NCI-H510A treated with DMSO at 0.1 percent for 48 hours (cell line): ENCODE measurements at regions not wholly inside any gene's neighbourhood (a gene's known extent, or its start where the extent isn't known, plus 50 kb on each side); places are given as distances from the start of the nearest gene placed in this dataset.

ENCODE experiments used
- DNase-seq: peaks from one replicate; lab custom pipeline; 2025; lab: John Stamatoyannopoulos, UW

GRCh38 chr5:174288439-174288838, 242.9 kb downstream of the NSG2 start:
- no peak for DNase-seq

DNA sequence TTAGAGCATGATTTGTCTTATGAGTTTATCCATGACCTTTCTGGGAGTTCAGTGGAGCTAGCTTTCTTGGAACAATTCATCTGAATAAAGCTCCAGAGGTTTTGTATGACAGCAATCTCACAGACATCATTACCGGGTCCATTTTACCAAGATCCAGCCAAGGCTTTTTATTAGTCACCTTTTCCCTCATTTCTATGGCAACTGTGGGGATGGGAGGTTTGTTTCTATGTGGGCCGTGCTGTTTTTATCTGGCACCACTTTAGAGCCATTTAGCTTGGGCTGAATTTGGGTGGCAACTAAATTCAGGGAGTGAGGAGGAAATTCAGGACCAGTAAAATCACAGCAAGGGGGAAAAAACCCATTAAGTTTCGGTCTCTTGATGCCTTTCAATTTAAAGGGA, 245.7 kb downstream of the NSG2 start:
- DNase-seq: no peak

- DNase-seq: no peak
These were observed 246.8 kb downstream of the NSG2 start for GRCh38 chr5:174292348-174292747.

DNA sequence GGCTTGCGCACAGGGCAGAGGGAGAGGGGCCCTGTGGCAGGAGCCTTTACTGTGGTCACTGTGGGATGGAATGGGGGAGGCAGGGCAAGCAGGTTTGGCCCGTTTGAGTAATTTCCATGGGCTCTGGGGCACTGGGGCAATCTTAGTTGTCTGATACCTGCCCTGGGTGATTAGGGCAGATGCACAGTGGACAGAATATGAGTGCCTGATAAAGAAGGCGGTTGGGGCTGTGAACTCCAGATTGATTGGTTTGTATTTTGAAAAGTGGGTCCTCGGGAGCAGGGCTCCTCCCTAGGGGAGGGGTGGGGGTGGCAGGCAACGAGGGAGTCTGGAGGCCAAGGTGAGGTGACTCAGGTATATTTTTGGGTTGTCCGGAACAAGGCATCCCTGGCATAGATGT, 247.5 kb downstream of the NSG2 start:
- DNase-seq: no peak

- DNase-seq: no peak
These were observed 248.0 kb downstream of the NSG2 start for GRCh38 chr5:174293481-174293880.

DNA sequence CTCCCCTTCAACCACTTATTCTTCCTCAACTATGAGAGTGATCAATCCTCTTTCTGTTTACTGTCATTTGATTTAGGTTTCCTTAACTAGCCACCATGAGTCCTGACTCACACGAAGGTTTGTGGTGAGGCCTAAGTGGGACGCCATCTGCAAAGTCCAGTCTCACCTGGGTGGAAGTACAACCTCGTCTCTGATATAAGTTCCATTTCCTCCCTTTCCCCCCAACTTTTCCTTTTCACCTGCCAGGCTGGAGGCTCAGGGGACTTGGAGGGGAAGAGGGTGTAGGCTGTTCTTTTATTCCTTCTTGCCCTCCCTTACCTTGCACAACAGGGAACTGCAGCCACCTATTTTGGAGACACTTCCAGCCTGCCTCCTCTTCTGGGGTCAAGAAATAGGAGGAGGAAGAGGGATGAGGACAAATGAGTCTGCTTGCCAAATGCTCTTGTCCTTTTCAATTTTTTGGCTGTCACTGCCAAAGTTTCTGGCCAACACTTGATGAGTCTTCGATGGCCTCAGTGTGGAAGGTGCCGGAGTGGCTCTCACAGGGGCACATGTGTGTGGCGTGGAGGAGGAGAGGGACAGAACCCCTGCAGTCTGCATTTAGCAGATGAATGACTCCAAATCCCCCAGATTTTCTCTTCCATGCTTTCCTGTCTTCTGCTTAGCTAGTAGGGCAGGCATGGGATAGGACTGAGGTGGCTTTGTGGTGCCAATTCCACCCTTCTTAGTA, 249.6 kb downstream of the NSG2 start:
- DNase-seq: no peak

GRCh38 chr5:174295702-174296436, 250.4 kb downstream of the NSG2 start:
- no peak for DNase-seq

DNA sequence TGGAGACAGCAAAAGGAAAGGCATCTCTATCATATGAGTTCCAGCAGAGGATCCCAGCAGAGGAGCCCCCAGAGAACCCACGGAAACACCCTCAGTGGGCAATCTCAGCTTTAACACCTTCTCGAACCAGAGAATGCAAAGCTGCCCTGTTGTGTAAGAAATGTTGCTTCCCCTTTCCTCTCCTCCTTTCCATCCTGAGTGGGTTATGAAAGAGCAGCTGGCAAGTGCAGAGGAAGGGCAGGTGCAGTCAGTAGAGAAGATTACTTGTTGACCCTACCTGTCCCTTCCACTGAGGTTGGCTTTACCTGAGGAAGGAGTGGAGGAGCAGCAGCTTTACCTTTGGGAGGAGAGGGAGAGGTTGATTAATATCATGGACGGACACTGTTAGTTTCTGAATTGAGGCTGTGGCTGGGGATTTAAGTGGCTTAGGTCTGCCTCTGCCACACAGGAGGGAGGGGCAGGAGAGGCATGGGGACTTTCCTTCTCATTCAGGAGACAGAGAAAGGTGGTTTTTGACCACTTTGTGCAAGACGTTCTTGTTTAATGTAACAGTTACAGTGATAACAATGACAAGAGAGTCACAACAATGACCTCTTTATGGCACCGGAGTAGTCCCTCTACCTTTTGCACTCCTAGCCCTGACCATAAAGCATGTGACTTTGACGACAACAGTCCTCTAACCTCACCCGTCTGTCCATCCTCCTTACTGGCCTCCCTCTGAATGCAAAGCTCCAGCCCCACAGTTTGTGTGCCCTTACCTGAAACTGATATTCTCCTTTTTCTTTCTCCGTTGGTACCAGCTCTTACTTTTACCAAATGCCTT, 254.8 kb downstream of the NSG2 start:
- DNase-seq: no peak

GRCh38 chr5:174300941-174301761, 255.6 kb downstream of the NSG2 start:
- DNase-seq: no peak

GRCh38 chr5:174301848-174302625, 256.5 kb downstream of the NSG2 start:
- DNase-seq: no peak

GRCh38 chr5:174303035-174303434, 257.5 kb downstream of the NSG2 start:
- DNase-seq: no peak

DNA sequence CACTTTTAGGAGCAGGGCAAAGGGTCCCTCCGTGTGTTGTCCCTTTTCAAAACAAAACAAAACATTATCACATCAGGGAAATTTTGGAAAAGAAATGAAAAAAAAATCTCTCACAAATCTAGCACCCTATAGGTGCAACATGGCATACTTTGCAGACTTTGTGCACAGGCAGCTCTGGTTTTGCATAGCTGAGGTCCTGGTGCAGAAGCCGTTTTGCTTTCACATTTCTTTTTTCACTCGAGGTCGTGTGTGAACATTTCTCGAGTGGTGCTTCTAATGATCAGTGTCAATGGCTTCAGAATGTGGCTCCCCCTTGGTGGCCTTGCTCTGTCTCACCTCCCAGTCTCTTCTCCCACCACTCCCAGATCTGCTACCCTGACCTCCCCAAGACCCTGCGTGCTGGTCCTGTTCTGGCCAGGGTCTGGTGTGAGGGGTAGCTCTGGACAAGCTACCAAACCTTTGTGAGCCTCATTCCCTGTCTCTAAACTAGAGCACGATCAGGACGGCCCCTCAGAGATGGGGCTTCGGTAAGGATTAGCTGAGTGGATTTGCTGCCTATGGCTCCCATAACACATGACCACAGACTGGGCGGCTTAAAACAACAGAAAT, 258.0 kb downstream of the NSG2 start:
- DNase-seq: no peak

GRCh38 chr5:174305241-174305681, 259.8 kb downstream of the NSG2 start:
- no peak for DNase-seq

DNA sequence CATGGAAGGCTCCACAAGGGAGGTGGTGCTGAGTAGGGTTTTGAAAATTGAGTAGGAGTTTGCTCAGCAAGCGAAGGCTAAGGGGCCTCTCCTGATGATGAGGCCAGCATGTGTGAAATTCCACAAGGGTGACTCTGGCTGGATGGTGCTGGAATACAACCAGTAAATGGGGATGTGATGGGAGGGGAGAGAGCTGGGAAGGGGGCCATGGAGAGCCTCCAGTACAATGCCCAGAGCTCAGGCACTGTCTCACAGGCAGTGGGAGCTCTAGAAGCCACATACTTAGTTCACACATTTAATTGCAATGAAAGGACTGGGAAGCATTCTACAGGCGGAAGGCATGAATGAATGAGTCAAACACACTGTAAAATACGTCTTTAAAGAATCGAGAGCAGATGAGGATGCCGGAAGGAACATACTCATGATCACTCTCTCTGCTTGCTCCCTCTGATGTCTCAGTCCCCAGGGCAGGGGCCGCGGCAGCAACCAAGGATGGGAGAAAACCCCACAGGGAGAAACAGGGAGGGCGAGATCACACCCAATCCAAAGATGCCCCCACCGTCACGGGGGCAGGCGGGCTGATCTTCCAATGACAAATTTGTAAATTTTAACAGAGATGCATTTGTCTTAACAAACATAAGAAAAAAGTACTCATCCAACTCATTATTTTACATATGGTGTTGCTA, 261.0 kb downstream of the NSG2 start:
- no peak for DNase-seq

- no peak for DNase-seq
These were observed 261.5 kb downstream of the NSG2 start for GRCh38 chr5:174307031-174307408.

DNA sequence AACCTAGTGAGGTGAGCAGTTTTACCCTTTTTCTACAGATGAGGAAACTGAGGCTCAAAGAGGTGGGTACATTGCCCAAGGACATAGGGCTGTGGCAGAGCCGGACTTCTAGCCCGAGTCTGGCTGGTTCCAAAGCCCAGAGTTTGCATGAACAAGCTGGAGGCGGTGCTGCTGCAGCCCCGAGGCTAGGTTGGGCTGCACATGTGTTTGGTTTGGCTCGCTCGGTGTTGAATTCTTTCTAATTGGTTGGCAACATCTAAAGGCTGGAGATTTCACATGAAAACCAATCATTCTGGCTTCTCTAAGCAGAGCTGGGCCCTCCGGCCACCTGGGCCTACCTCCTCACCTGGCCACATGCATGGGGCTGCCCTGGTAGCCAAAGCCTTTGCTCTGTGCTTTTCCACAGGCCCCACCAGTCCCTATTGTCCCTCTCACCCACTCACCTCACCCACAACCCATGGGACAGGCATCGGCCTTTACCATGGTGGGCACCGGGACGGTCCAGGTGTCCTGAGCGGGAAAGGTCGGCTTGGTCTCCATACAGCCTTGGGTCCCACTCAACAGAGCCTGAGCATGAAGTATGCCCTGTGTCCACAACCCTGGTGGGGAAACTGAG, 262.3 kb downstream of the NSG2 start:
- DNase-seq: no peak

GRCh38 chr5:174309131-174309795, 263.8 kb downstream of the NSG2 start:
- no peak for DNase-seq

- DNase-seq: no peak
These were observed 264.7 kb downstream of the NSG2 start for GRCh38 chr5:174310243-174310642.

GRCh38 chr5:174310706-174311105, 265.2 kb downstream of the NSG2 start:
- DNase-seq: no peak
